ENCODE measurements at regions not wholly inside any gene's neighbourhood (a gene's known extent, or its start where the extent isn't known, plus 50 kb on each side); places are given as distances from the start of the nearest gene placed in this dataset.

DNA sequence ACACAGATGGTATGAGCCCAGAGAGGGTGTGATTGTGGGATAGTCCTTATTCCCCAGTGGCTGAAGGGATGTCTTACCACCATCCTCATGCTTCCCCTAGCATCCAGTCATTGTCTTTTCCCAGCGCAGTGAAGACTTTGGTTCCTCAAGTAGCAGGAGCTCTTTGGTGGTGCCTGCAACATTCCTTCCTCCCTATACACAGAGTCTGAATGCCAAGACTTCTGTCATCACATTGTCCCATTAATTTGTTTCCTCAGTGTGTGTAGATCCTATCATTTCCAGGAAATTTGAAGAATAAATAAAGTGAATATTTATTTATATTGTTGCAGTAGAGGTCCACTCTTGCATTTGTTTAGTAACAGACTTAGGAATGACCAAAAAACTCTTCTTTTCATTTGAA lies 147.2 kb downstream of the DACT1 start:
- Histone ChIP-seq H3K27ac (no peak overlapping the region), H3K4me3 (no peak overlapping the region), H3K4me1 (peaks cover 0 to 9% (median 0%) of the 10 kb centered on the region in 4 donors), H3K36me3 (no peaks in the 10 kb centered on the region), H3K27me3 (no peaks in the 10 kb centered on the region), H3K9me3 (no peaks in the 10 kb centered on the region)
- no peak for DNase-seq
- TF ChIP-seq, protein P1, sequence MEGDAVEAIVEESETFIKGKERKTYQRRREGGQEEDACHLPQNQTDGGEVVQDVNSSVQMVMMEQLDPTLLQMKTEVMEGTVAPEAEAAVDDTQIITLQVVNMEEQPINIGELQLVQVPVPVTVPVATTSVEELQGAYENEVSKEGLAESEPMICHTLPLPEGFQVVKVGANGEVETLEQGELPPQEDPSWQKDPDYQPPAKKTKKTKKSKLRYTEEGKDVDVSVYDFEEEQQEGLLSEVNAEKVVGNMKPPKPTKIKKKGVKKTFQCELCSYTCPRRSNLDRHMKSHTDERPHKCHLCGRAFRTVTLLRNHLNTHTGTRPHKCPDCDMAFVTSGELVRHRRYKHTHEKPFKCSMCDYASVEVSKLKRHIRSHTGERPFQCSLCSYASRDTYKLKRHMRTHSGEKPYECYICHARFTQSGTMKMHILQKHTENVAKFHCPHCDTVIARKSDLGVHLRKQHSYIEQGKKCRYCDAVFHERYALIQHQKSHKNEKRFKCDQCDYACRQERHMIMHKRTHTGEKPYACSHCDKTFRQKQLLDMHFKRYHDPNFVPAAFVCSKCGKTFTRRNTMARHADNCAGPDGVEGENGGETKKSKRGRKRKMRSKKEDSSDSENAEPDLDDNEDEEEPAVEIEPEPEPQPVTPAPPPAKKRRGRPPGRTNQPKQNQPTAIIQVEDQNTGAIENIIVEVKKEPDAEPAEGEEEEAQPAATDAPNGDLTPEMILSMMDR (IDR thresholded peaks at IDR 0.05): no peak
- TF ChIP-seq POLR2A (IDR thresholded peaks at IDR 0.05): no peak

DNA sequence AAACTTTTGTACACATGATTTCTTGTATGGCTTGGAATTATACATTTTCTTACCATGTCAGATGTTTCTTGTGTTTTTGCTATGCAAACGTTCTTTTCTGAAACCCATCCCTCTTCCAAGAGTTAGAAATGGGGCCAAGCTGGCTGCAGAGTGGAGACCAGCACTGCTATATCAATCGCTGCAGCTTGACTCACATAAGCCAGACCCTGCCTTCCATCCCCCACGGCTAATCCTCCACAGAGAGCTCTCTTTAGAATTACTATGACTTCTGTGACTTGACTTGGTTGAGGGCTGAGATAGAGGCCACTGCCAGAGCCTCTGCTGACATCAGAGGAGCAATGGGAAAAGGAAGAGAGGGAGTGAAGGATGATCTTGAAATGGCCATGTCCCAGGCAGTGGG lies 147.9 kb downstream of the DACT1 start:
- H3K4me1 ChIP-seq: peaks cover 0 to 9% (median 0%) of the 10 kb centered on the region in 4 donors
- no peak overlapping the region for H3K27ac ChIP-seq
- TF ChIP-seq, protein P1 (IDR thresholded peaks at IDR 0.05): no peak
- TF ChIP-seq POLR2A (IDR thresholded peaks at IDR 0.05): no peak
- H3K9me3 ChIP-seq: no peaks in the 10 kb centered on the region
- H3K4me3 ChIP-seq: no peak overlapping the region
- no peaks in the 10 kb centered on the region for H3K36me3 ChIP-seq
- no peak for DNase-seq
- no peaks in the 10 kb centered on the region for H3K27me3 ChIP-seq

DNA sequence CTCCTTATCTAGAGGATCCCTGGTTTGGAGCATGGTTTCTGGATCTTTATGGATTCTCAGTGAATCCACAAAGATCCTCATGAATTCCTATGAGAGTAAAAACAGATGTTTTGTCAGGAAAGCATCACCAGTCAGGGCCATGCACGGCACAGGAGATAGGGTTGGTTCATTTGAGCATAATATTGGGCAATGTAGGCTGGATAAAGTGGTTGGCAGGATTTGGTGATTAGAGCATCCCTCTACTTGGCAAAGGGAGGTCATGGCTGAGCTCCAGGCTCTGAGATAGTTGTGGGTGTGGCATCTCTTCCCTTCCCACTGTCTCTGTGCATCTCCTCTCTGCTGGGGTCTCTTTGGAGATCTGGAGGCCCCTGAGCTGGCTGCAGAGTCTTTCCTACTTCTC lies 149.8 kb downstream of the DACT1 start:
- H3K9me3 ChIP-seq: no peaks in the 10 kb centered on the region
- no peaks in the 10 kb centered on the region for H3K36me3 ChIP-seq
- no peak overlapping the region for H3K4me3 ChIP-seq
- H3K27me3 ChIP-seq: no peaks in the 10 kb centered on the region
- DNase-seq: no peak
- H3K4me1 ChIP-seq: peaks cover 0 to 6% (median 0%) of the 10 kb centered on the region in 4 donors
- TF ChIP-seq, protein P1 (IDR thresholded peaks at IDR 0.05): no peak
- TF ChIP-seq POLR2A (IDR thresholded peaks at IDR 0.05): no peak
- no peak overlapping the region for H3K27ac ChIP-seq

DNA sequence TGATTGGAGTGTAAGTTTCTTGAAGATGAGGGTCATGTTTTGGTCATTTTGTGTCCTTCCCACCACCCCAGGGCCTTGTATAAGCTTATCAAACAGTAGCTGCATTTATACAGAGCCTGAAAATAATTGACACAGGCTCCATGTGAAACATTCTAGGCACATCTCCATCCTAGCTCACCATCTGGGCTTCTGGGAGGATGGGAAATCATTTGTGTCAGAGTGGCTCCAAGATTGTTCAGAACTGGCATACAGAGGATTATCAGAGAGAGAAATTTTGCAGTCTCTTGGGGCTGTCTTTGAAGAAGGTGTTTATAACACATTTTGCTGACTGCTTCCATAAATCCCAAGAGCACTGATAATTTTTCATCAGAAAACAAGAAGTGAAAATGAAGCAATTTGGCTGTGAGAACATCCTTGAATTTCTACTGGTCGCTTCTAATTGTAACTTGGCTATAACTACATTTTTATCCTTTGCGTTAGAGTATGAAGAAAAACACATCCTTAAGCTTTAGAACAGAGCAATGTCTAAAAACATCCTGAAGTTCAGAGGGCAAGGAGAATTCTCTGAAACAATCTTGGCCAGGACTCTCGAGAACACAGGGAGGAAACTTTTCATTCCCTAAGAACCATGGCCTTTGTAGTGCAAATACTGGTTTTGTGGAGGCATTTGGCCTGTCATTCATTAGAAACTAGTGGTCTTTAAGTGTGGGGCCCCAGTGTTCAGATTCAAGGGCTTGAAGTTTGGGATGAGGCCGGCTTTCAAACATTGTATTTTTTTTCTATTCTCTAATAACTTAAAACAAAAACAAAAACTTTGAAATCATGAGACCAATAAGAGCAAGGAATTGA lies 151.1 kb downstream of the DACT1 start:
- no peak for DNase-seq
- TF ChIP-seq, protein P1 (IDR thresholded peaks at IDR 0.05): no peak
- no peak for TF ChIP-seq POLR2A (IDR thresholded peaks at IDR 0.05)
- Histone ChIP-seq H3K9me3 (no peaks in the 10 kb centered on the region), H3K4me1 (no peaks in the 10 kb centered on the region), H3K36me3 (no peaks in the 10 kb centered on the region), H3K27ac (no peak overlapping the region), H3K4me3 (no peak overlapping the region), H3K27me3 (no peaks in the 10 kb centered on the region)

DNA sequence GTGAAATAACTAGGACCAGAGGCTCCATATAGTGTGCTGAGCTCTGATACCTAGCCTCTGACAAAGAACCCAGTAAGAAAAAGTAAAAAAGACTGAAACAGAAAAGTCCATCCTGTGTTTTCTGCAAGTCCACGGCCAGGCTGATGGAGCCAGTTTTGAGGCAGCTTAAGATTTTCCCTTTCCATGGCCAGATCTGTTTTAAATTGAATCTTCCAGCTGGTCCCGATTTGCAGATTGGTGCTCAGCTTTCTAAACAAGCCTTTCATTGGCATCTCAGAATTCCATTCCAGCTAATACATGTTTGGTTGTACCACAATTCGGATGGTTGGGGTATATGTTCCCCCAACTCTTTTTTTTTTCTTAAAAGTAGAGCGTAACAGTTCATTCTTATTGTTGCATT lies 152.0 kb downstream of the DACT1 start:
- no peak overlapping the region for H3K27ac ChIP-seq
- no peaks in the 10 kb centered on the region for H3K27me3 ChIP-seq
- H3K4me1 ChIP-seq: no peaks in the 10 kb centered on the region
- H3K4me3 ChIP-seq: no peak overlapping the region
- no peak for DNase-seq
- TF ChIP-seq, protein P1 (IDR thresholded peaks at IDR 0.05): no peak
- no peak for TF ChIP-seq POLR2A (IDR thresholded peaks at IDR 0.05)
- no peaks in the 10 kb centered on the region for H3K36me3 ChIP-seq
- no peaks in the 10 kb centered on the region for H3K9me3 ChIP-seq

All from Peyer's patch (tissue), 4 donors.